HG02938 (cell line): ENCODE measurements at regions not wholly inside any gene's neighbourhood (a gene's known extent, or its start where the extent isn't known, plus 50 kb on each side); places are given as distances from the start of the nearest gene placed in this dataset.
"Not testable (repeated sequence)": the region's sequence is repeated elsewhere in the genome, so short reads cannot be mapped to it uniquely, and the experiment has no call there.

Source experiments
- ATAC-seq: cut with Tn5 transposase; IDR thresholded peaks from one replicate; pipeline ENCODE4 v1.9.1; 2021; ENCODE audit warnings: mild to moderate bottlenecking, moderate library complexity; ENCODE audit not compliant: unreplicated experiment

DNA sequence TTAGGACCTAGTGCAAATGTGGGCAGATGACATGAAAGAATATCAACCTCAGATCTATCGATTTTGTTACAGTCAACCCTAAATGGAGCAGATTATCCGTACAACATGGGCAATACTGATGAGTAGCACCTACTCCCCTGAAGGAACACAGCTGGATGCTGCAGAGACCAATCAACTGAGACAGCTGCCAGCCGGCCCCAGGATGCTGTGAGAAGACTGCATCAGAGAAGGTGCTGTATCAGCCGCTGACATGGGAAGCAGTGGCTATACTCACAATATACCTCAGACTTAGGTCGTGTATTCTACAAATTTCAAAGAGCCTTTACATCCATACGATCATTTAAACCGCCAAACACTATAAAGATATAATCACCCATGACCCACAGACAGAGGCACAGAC, 95.9 kb upstream of the FNDC3A start:
- ATAC-seq, result no peak

DNA sequence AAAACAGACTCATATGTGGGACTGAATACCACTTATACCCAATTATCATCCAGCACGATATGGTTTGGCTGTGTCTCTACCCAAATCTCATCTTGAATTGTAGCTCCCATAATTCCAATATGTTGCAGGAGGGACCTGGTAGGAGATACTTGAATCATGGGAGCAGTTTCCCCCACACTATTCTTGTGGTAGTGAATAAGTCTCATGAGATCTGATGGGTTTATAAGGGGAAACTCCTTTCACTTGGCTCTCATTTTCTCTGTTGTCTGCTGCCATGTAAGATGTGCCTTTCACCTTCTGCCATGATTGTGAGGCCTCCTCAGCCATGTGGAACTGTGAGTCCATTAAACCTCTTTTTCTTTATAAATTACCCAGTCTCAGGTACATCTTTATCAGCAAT, 91.9 kb upstream of the FNDC3A start:
- ATAC-seq, result not testable (repeated sequence)

DNA sequence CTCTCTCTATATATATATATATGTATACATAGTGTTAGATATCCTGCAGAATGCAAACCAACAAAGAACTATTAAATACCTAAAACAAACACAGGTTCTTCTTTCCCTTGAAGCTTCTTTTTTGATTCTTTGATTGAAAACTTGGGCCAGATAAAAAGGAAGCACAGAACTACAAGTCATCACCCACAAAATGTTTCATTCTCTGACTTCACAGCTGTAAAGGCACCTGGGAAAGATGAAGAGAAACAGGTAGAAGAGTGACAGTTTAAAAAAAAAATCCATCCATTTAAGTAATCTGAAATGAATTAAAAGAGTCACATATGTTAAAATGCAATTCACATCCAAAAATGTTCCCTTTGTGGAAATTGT, 90.7 kb upstream of the FNDC3A start:
- ATAC-seq, result no peak

DNA sequence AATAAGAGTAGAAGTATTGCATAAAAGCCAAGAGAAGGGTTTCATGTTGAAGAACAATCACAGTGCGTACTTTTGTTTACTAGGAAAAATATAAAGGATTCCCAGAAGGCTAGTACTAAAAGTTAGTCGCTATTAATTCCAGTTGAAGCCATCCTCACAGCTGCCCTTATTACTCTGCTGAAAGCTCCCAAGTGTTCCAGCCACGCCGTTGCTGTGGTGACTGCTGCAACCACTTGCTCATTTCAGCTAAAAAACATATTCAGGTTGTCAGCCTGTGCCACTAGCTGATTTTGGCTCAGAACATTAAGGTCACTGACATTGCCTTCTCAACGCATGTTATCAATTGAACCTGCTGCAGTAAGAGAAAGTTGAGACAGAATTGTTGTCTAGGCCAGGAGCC, 87.1 kb upstream of the FNDC3A start:
- ATAC-seq, result no peak

DNA sequence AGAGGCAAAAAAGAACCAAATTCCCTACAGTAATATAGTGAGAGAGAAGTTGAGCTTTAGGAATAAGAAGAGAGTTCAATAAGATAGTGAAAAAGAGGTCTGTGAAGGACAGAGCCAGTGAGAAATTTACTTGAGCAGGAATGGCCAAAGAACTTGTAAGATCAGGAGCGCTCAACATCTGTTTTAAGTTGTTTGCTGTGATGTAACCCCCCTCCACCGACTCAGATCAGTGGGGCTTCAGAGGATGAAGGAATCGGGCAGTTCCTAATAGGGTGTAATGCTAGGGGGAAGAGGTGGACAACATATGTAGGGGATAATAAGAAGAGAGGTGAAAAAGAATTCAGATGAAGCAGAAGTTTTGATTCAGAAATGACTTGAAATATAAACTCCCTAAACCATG, 85.3 kb upstream of the FNDC3A start:
- no peak for ATAC-seq

GRCh38 chr13:48891586-48891985, 84.1 kb upstream of the FNDC3A start:
- ATAC-seq, result no peak

DNA sequence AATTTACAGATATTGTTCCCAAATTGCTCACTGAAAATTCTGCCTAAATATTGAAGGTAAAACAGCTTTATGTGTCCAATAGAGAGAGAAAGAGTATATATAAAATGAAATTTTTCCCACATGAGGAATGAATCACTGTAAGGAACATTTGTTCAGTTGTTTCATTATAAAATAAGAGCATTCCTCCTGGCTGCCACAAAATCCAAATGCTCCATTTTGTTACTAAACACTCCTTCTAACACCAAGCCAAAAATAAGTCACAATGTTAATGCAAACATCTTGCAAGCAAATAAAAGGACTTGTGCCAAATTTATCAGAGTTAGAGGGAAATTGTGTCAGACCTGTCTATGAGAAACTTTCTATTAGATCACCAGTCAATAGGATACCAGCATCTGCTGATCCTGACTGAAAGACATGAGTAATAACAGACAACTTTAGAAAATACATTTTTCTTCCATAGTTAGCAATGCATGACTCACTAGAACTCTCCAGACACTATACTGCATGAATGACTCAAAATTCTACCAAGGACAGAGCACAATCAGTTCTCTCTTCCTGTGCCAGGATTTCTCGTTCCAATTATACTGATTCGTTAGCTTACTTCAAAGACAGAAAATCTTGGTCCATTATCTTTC, 83.5 kb upstream of the FNDC3A start:
- ATAC-seq, result peak; percentile 88

GRCh38 chr13:48892688-48893075, 83.0 kb upstream of the FNDC3A start:
- ATAC-seq, result no peak

- ATAC-seq, result no peak
Observed at GRCh38 chr13:48896312-48896711, 79.4 kb upstream of the FNDC3A start.

GRCh38 chr13:48901781-48902180, 73.9 kb upstream of the FNDC3A start:
- no peak for ATAC-seq

DNA sequence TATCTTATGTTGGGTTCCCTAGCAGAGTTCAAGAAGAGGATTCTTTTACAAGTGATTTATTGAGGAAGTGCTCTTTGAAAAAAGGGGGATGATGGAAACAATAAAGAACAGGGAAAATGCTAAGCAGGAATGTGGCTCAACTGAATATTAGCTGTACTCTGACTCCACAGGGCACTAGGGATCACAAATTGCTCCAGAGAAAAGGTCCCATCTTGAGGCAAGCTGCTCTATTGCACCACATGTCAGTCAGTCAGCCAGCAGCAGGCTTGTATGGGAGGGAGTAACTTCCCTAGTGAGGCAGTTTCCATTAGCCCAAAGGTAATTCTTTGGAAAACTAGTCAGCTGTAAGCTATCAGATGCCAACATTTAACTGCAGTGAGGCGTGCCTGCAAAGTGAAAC, 73.3 kb upstream of the FNDC3A start:
- no peak for ATAC-seq

- no peak for ATAC-seq
Observed at GRCh38 chr13:48904668-48905290, 70.9 kb upstream of the FNDC3A start.

DNA sequence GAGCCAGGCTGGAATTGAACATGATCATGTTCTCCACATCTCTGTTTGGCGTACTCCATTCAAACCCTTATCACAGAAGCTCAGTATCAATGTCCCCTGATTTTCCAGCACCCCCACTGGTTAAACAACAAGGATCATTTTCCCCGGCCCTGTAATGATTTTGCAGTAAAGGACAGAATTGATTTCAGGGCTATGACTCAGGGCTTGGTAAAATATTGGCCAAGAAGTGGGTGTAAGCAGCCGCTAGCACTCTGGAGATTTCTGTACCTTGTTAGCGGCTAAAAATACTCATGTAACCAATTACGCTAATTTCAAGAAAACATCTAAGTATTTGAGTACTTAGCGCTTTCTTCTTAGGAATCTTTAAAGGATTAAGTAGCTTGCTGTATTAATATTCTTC, 69.5 kb upstream of the FNDC3A start:
- ATAC-seq, result no peak

GRCh38 chr13:48908381-48909055, 67.2 kb upstream of the FNDC3A start:
- no peak for ATAC-seq

DNA sequence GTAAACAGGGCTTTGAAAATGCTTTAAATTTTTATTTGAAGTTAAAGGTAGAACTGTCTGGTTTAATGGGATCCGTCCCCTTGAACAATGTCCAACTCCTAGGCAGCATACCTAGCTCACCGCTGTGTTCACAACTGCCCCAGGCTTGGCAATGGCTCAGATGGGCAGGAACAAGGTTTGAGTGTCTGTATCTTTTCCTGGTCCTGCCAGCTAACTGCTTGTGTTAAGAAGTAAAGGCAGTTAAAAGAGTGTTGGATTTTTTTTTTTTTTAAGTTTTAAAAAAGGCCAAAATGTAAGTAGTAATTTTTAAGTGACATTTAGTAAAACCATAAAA, 66.7 kb upstream of the FNDC3A start:
- no peak for ATAC-seq

DNA sequence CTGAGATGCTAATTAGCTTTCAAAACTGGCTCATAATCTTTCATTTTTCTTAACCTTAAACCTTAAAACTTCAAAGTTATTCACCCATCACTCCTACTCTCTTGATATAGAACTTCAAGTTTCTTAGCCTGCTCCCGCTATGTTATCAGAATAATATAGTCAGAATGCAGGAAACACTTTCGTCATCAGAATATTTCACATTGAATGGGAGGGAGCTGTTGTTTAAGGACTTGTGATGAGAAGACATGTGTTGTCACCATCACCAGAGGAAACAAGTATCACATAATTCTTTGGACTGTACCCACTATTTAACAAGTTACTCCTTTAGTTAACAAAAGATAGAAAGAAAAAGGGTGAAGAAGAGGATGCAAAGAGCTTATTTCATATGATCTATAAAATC, 65.0 kb upstream of the FNDC3A start:
- ATAC-seq, result no peak

DNA sequence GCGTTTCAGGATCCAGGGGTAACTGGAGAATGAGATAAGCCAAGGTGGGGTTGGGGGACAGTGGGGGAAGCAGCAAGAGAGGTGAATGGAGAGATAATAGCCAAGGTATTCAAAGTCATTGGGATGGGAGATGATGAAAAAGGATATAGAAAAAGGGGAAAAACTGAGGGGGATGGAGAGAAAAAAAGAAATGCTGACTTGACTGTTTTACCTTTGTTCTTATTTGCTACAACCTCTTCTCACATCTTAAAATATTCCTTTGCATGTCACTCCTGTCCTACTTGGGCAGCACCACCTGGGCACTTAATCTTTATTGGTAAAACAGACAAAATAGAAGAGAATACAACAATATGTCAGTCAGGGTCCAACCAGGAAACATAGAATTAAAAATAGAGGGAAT, 56.0 kb upstream of the FNDC3A start:
- ATAC-seq, result no peak

GRCh38 chr13:48920730-48921129, 55.0 kb upstream of the FNDC3A start:
- ATAC-seq, result no peak

DNA sequence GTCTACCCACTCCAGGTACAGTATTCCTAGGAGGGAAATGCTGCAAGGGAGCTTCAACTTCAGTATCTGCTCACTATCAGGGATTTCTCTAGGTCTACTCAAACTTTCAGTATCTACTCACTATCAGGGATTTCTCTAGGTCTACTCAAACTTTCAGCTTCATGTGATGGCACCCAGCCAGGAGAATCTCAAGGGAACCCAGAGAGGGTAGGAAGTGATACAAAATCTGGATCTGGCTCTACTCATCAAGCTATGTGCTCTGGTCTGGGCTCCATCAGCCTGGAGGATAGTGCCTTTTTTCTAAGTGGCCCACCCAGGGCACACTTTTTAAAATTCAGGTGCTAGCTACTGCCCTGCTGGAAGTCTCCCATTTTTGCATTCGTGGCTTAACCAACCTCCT, 52.3 kb upstream of the FNDC3A start:
- no peak for ATAC-seq

DNA sequence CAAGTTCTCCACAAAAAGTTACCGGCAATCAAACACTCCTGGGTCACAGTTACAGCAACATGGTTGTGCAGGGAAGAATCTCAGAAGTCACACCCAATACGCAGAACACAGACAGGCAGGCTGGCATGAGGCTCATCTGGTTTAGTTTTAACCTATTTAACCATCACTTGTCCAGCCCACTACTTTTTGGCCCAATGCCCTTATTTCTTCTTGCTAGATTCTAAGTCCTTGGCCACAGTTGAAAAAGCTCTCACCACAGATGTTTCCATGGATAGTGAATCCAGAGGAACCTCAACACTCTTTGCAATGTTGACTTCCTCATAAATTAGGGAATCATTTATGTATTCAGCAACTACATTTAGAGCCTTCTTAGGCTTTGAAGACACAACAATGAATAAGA, 50.7 kb upstream of the FNDC3A start:
- no peak for ATAC-seq
